ENCODE measurements at regions not wholly inside any gene's neighbourhood (a gene's known extent, or its start where the extent isn't known, plus 50 kb on each side); places are given as distances from the start of the nearest gene placed in this dataset.

DNA sequence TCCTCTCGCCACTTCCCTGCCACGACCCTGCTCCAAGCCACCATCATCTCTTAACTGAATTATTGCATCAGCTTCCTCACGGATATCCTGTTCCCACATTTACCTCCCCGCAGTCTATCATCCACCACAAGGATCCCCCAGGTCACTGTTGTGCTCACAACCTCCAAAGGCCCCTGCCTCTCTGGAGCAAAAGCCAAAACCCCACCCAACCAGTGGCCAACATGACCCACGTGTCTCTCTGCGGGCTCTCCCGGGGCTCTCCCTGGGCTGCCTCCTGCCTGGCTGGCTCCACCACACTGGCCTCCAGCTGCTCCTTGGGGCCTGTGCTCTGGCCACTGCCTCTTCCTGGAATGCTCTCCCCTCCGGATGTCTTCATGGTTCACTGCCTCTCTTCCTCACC lies 809.3 kb downstream of the UQCRFS1 start:
- DNase-seq (ENCODE audit: low read depth), result no peak
- H3K4me3 ChIP-seq (ENCODE audit: low read depth, low read length), result no peak overlapping the region
- TF ChIP-seq, protein P1, sequence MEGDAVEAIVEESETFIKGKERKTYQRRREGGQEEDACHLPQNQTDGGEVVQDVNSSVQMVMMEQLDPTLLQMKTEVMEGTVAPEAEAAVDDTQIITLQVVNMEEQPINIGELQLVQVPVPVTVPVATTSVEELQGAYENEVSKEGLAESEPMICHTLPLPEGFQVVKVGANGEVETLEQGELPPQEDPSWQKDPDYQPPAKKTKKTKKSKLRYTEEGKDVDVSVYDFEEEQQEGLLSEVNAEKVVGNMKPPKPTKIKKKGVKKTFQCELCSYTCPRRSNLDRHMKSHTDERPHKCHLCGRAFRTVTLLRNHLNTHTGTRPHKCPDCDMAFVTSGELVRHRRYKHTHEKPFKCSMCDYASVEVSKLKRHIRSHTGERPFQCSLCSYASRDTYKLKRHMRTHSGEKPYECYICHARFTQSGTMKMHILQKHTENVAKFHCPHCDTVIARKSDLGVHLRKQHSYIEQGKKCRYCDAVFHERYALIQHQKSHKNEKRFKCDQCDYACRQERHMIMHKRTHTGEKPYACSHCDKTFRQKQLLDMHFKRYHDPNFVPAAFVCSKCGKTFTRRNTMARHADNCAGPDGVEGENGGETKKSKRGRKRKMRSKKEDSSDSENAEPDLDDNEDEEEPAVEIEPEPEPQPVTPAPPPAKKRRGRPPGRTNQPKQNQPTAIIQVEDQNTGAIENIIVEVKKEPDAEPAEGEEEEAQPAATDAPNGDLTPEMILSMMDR (IDR thresholded peaks at IDR 0.05; ENCODE audit: low read depth, low read length, missing control alignments), result no peak

DNA sequence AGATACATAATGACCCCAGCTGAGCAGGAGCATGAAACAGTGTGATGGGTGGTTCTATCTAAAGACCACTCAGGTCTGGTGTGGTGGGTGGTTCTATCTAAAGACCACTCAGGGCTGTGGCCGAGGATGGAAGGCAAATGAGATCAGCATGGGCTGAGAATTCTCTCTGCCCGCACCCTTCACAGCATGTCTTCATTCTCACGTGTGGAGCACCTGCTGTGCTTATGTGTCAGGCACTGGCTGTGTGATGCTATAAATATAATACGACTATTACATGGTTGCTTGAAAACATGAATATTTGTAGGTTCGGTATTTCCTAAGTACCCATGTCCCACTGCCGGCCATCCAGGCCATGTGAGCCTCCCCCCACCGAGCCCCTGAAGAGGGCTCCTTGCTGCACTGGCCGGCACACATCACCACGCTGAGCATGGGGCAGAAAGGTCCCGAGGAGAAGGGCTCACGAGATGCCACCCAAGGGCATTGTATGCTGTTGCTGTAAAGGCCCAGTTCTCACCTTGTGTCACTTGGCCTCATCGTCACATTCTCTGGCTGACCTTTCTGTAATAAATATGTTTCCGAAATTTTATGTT lies 810.2 kb downstream of the UQCRFS1 start:
- TF ChIP-seq, protein P1 (IDR thresholded peaks at IDR 0.05; ENCODE audit: low read depth, low read length, missing control alignments), result no peak
- DNase-seq (ENCODE audit: low read depth), result no peak
- no peak overlapping the region for H3K4me3 ChIP-seq (ENCODE audit: low read depth, low read length)

DNA sequence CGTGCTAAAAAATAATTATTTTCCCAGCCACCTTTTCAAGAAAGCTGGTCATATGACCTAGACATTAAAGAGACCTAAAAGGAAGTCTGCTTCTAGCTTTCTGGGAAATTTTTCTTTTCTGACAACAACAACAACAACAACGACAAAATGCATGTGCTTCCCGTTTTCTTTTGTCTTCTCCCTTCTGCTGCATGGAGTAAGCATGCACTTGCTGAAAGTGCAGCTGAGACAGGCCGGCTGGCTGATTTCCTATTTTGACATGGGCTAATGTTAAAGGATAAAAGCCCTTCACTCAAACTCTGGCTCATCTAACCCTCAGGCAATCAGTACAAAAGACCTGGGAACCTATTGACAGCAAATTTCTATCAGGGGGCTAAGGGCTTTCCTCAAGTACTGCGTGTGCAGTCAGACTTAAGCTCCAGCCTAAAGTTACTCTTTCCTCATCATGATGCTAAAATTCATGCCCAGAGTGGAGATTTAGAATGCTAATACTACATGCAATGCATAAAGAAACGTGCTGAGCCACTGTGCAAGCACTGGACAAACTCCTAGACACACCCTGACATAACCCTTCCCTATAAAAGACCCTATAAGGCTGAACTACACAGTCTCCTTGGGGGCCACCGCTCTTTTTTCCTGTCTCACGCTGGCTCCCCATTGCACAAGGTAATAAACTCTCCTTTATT lies 811.1 kb downstream of the UQCRFS1 start:
- TF ChIP-seq, protein P1 (IDR thresholded peaks at IDR 0.05; ENCODE audit: low read depth, low read length, missing control alignments), result no peak
- H3K4me3 ChIP-seq (ENCODE audit: low read depth, low read length), result no peak overlapping the region

DNA sequence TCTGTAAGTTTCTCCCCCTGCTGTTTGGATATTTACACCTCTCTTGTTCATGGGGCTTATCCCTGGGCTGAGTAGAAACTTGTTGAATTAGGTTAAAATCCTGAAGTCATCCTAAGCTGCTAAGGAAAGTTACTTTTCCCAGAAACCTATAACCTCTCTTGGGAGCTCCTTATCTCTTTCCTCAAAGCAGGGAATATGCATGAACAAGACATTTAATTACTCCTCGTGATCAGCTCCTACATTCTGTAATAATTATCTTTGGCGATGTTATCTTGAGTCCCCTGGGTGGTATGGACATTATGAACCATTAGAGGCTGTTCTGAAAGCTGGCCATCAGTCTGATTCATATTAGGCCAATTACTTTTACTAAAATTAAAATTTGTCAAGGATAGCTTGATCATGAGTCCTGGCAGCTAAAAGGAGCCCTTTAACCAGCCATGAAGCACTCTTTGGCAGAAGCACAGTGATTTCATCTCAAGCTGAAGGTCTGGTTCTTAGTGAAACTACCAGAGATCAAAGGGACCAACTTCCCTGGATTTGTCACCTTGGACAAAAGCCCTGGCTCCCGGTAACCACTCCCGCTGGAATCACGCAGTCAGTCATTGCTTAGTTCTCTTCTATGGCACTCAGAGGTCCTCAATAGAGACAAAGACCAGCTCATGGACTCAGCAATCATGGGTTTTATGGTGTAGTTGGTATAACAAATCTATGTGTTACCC lies 811.8 kb downstream of the UQCRFS1 start:
- no peak for DNase-seq (ENCODE audit: low read depth)
- TF ChIP-seq, protein P1 (IDR thresholded peaks at IDR 0.05; ENCODE audit: low read depth, low read length, missing control alignments), result no peak
- H3K4me3 ChIP-seq (ENCODE audit: low read depth, low read length), result no peak overlapping the region

More for the DNA sequence above, 811.1 kb downstream of the UQCRFS1 start:
- DNase-seq (ENCODE audit: low read depth), result no peak

DNA sequence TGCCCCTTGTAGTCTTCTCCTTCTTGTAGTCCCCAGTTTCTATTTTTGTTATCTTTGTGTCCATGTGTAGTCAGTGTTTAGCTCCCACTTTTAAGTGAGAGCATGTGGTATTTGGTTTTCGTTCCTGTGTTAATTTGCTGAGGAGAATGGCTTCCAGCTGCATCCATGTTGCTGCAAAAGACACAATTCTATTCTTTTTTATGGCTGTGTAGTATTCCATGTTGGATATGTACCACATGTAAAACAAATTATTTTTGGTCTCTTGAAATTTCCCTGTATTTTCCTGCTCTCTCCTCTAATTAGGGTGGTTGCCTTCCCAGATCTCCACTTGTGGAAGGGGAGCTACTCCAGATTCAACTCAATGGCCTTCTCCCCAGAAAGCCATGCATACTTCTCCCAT lies 813.8 kb downstream of the UQCRFS1 start:
- TF ChIP-seq, protein P1 (IDR thresholded peaks at IDR 0.05; ENCODE audit: low read depth, low read length, missing control alignments), result no peak
- DNase-seq (ENCODE audit: low read depth), result no peak
- H3K4me3 ChIP-seq (ENCODE audit: low read depth, low read length), result no peak overlapping the region

DNA sequence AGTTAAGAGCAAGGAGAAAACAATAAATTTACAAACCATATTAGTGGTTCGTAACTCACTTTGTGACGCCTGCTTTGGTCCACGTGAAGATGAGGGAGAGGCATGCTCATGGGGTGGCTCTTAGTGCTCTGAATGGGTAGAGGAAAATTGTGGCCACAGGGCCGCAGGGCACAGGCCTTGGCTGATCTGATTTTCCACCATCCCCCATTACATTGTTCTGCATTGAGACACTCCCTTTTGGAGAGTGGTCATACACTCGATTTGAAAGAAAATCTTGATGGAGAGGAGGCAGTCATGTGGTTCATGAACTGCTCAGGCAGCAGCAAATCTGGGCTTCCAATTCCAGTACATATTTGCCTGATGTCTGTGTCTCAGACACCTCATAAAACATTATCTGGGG lies 815.2 kb downstream of the UQCRFS1 start:
- no peak for DNase-seq (ENCODE audit: low read depth)
- TF ChIP-seq, protein P1 (IDR thresholded peaks at IDR 0.05; ENCODE audit: low read depth, low read length, missing control alignments), result no peak
- no peak overlapping the region for H3K4me3 ChIP-seq (ENCODE audit: low read depth, low read length)
